ENCODE measurements at regions not wholly inside any gene's neighbourhood (a gene's known extent, or its start where the extent isn't known, plus 50 kb on each side); places are given as distances from the start of the nearest gene placed in this dataset.

- CTCF ChIA-PET (ENCODE audit: partially characterized antibody): interaction anchor here (7.5 kb wide), 1 partner anchor 10 kb away, joined by 73 read pairs; no protein-coding TSS in a partner anchor
- no peak overlapping the region for H2BK120ac ChIP-seq (replicated peaks; ENCODE audit: low read depth, low read length)
- H3K36me3 ChIP-seq (ENCODE audit: control insufficient read depth in 2 of 4, insufficient read depth in 4 of 4, low read length in 3 of 4): no peaks in the 10 kb centered on the region
- no peak overlapping the region for H3K14ac ChIP-seq (ENCODE audit: insufficient read length)
- no peak overlapping the region for H4K5ac ChIP-seq (ENCODE audit: insufficient read length, low read depth, low read length)
- no peak overlapping the region for H4K8ac ChIP-seq (ENCODE audit: extremely low read depth, insufficient read depth, low read length)
- H3K79me2 ChIP-seq (ENCODE audit: control insufficient read depth in 1 of 2, insufficient read depth in 2 of 2, low read length in 2 of 2): no peaks in the 10 kb centered on the region
- H3K4me3 ChIP-seq (ENCODE audit: extremely low read depth in 1 of 4, insufficient read depth in 2 of 4, low read depth in 3 of 4, low read length in 4 of 4): no peak overlapping the region
- no peak overlapping the region for H2BK12ac ChIP-seq (ENCODE audit: low read depth, low read length)
- peaks cover 0 to 3% of the 10 kb centered on the region in 2 experiments; a peak in 1 of 4 replicates for H3K9me3 ChIP-seq (ENCODE audit: insufficient read depth in 2 of 2, low read depth in 1 of 2, low read length in 1 of 2)
- H3K4me1 ChIP-seq (replicated peaks in 1 of 4; ENCODE audit: control insufficient read depth in 3 of 4, insufficient read depth in 4 of 4, low read length in 3 of 4): peaks cover 0 to 3% (median under 1%) of the 10 kb centered on the region in 4 experiments; a peak in 1 of 7 replicates
- TF ChIP-seq CTBP2 (IDR thresholded peaks at IDR 0.05; ENCODE audit: borderline replicate concordance, insufficient read depth, insufficient read length, low read length): no peak
- TF ChIP-seq POU5F1 (IDR thresholded peaks at IDR 0.05; ENCODE audit: low read depth, low read length): no peak
- no peak for TF ChIP-seq SUZ12 (IDR thresholded peaks at IDR 0.05; ENCODE audit: low read length)
- TF ChIP-seq BRCA1 (IDR thresholded peaks at IDR 0.05; ENCODE audit: low read depth, low read length): no peak
- no peak for TF ChIP-seq BCL11A (IDR thresholded peaks at IDR 0.05; ENCODE audit: low read depth in 2 of 2, low read length in 2 of 2)
- H3K27ac ChIP-seq (ENCODE audit: low read depth, low read length): no peak overlapping the region
- DNase-seq (ENCODE audit: low read depth in 1 of 2, low spot score in 2 of 2) (no peak), FAIRE-seq (no peak)
- H3K9ac ChIP-seq (replicated peaks in 1 of 4; ENCODE audit: extremely low read depth in 1 of 4, low read depth in 3 of 4, low read length in 3 of 4): no peak overlapping the region
- no peak overlapping the region for H2AFZ ChIP-seq (ENCODE audit: low read length)
- POLR2A ChIA-PET (ENCODE audit: partially characterized antibody): no interaction called here
- no peak overlapping the region for H3K4me2 ChIP-seq (ENCODE audit: insufficient read depth in 1 of 2, low read depth in 2 of 2, low read length in 2 of 2)
- 90% methylated on average over 4 of the region's 4 CpGs; no CpG with 5 or more reads in 1 of the 2 experiments for WGBS, 2 experiments (ENCODE audit: extremely low coverage in 1 of 2, insufficient coverage in 1 of 2, insufficient read length in 1 of 2, insufficient replicate concordance in 2 of 2, low coverage in 1 of 2, low lambda C conversion rate in 2 of 2, missing lambda C conversion rate in 1 of 2)
- H3K56ac ChIP-seq (replicated peaks; ENCODE audit: insufficient read length, low read depth, low read length): no peak overlapping the region
- H2BK5ac ChIP-seq (ENCODE audit: low read depth, low read length): no peak overlapping the region
- no peaks in the 10 kb centered on the region for H3K23me2 ChIP-seq (ENCODE audit: low read depth, low read length)
- H2AK5ac ChIP-seq (ENCODE audit: low read depth, low read length): no peak overlapping the region
- H4K91ac ChIP-seq (replicated peaks; ENCODE audit: insufficient read length, low read length): no peak overlapping the region
- no peak overlapping the region for H3K23ac ChIP-seq (ENCODE audit: insufficient read length)
- no peaks in the 10 kb centered on the region for H4K20me1 ChIP-seq (replicated peaks in 1 of 2; ENCODE audit: control insufficient read depth in 1 of 2, insufficient read depth in 2 of 2, low read length in 2 of 2)
- H3K4ac ChIP-seq (replicated peaks; ENCODE audit: insufficient read length, low read depth, low read length): no peak overlapping the region
- H3K79me1 ChIP-seq (ENCODE audit: low read depth, low read length): no peaks in the 10 kb centered on the region
- no peak overlapping the region for H2BK20ac ChIP-seq (ENCODE audit: low read length)
- H3K18ac ChIP-seq (ENCODE audit: extremely low read depth, low read length): no peak overlapping the region
- H2BK15ac ChIP-seq (ENCODE audit: low read length): no peak overlapping the region
- H3K27me3 ChIP-seq (replicated peaks in 1 of 4; ENCODE audit: control insufficient read depth in 3 of 4, extremely low read depth in 1 of 4, insufficient read depth in 3 of 4, low read length in 3 of 4): peaks cover 0 to 2% (median 0%) of the 10 kb centered on the region in 4 experiments; a peak in 1 of 7 replicates
Measured at GRCh38 chr2:47644351-47644750, 73.6 kb upstream of the KCNK12 start.

Measured in H1 (cell line).